ENCODE measurements at regions not wholly inside any gene's neighbourhood (a gene's known extent, or its start where the extent isn't known, plus 50 kb on each side); places are given as distances from the start of the nearest gene placed in this dataset.
"Not testable (repeated sequence)": the region's sequence is repeated elsewhere in the genome, so short reads cannot be mapped to it uniquely, and the experiment has no call there.

GRCh38 chr4:101649790-101650515 lies 140.6 kb upstream of the BANK1 start:
- FAIRE-seq = no peak
- TF ChIP-seq POLR2A (IDR thresholded peaks at IDR 0.05; ENCODE audit: low read depth, low read length) = no peak
- no peak for DNase-seq (ENCODE audit: insufficient read length, low spot score)

GRCh38 chr4:101647710-101648034 lies 142.9 kb upstream of the BANK1 start:
- no peak for TF ChIP-seq POLR2A (IDR thresholded peaks at IDR 0.05; ENCODE audit: low read depth, low read length)
- FAIRE-seq (no peak), DNase-seq (ENCODE audit: insufficient read length, low spot score) (no peak)

- no peak for FAIRE-seq
- DNase-seq (ENCODE audit: insufficient read length, low spot score) = no peak
- TF ChIP-seq POLR2A (IDR thresholded peaks at IDR 0.05; ENCODE audit: low read depth, low read length) = no peak
Measured at GRCh38 chr4:101644516-101644915, 146.0 kb upstream of the BANK1 start.

DNA sequence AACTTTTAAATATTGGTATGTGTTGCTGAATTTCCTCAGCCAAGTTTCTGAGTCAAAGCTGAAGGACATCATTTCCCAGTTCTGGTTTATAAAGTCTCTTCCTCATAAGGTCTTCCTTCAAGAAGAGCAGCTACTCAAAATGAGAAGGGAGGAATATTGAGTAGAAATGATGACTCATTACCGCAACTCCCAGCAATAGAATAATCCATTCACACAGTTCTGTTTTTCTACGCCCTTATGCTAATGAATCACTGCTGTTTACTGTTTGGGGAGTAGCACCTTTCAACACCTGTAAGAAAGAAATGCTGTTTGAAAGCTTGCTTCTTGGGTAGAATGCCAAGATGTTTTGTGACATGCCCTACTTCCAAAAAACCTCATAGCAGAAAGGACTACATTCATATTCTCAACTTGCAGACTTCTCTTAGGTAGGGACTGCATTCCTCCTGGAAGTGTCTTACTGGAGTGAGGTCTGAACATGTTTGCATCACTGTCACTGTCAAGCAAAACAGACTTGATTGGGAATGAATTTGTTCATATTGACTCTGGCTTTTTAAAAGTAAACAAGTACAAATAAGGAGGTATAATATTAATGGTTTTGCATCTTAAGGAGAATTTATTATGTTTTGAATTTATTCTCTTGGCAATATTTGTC lies 147.2 kb upstream of the BANK1 start:
- no peak for TF ChIP-seq POLR2A (IDR thresholded peaks at IDR 0.05; ENCODE audit: low read depth, low read length)
- FAIRE-seq (peak; percentile 38), DNase-seq (ENCODE audit: insufficient read length, low spot score) (peak; percentile 3)

DNA sequence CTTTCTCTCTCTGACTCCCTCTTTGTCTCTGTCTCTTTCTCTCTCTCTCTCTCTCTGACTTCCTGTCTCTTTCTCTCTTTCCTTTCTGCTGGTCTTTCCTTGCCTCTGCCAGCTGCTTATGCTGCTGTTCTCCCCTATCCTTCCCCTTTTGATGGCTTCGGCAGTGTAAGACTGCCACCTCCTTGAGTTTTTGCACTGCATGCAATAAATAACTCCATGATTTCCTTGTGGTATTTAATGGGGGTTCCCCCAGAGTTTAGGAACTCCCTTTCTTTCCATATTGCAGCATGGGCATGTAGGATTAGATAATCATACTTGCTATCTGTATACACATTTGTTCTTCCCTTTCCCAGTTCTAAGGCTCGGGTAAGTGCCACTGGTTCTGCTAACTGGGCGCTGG lies 157.8 kb upstream of the BANK1 start:
- not testable (repeated sequence) for FAIRE-seq; DNase-seq (ENCODE audit: insufficient read length, low spot score)

DNA sequence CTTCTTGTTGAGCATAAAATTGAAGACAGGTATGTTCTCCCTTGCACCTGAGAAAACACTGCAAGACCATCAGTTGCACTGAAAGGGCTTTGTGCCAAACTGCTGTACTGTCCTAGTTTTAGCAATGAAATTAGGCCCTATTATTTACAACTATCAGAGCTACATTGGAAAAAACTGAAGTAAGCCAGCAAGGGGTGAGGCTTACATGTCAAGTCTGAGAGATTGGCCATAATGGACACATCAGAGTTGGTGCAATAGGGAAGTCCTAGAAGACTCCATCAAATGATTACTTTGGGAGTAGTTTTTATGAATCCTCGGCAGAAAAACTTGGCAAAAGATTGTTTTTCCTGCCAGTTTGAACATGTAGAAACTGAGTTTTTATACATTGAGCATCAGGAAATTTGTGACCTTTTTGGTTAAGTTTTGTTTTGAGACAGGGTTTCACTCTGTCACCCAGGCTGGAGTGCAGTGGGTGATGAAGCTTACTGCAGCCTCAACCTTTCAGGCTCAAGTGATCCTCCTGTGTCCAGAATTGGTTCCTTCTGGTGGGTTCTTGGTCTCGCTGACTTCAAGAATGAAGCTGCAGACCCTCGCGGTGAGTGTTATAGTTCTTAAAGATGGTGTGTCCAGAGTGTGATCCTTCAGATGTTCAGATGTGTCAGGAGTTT lies 160.1 kb upstream of the BANK1 start:
- no peak for DNase-seq (ENCODE audit: insufficient read length, low spot score)
- TF ChIP-seq POLR2A (IDR thresholded peaks at IDR 0.05; ENCODE audit: low read depth, low read length) = no peak
- no peak for FAIRE-seq

DNA sequence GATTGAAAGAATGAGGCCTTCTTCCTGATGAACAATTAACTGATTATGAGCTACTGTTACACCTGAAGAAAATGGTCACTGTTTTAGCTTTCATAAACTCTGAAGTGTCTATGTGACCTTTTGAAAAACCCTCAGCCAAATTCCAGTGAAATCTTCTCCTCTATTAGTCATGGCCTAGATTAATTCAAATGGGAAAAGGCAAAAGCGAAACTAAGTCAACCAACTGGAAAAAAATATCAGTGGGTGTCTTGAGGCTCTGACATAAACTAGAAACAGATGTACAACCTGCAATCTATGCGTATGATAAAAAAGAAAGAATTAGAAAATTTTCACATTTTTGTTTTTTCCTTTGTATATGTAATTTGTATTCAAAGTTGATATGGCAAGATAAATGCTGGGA lies 169.4 kb upstream of the BANK1 start:
- DNase-seq (ENCODE audit: insufficient read length, low spot score) = no peak

GRCh38 chr4:101615652-101616051 lies 174.9 kb upstream of the BANK1 start:
- FAIRE-seq (no peak), DNase-seq (ENCODE audit: insufficient read length, low spot score) (no peak)
- no peak for TF ChIP-seq POLR2A (IDR thresholded peaks at IDR 0.05; ENCODE audit: low read depth, low read length)

More for the DNA sequence above, 169.4 kb upstream of the BANK1 start:
- TF ChIP-seq POLR2A (IDR thresholded peaks at IDR 0.05; ENCODE audit: low read depth, low read length) = no peak
- no peak for FAIRE-seq

- not testable (repeated sequence) for DNase-seq (ENCODE audit: insufficient read length, low spot score); FAIRE-seq
Measured at GRCh38 chr4:101606989-101607388, 183.5 kb upstream of the BANK1 start.

GRCh38 chr4:101604976-101605375 lies 185.6 kb upstream of the BANK1 start:
- TF ChIP-seq POLR2A (IDR thresholded peaks at IDR 0.05; ENCODE audit: low read depth, low read length) = no peak
- DNase-seq (ENCODE audit: insufficient read length, low spot score) = no peak
- FAIRE-seq = no peak

GRCh38 chr4:101600287-101600686 lies 190.2 kb upstream of the BANK1 start:
- FAIRE-seq (no peak), DNase-seq (ENCODE audit: insufficient read length, low spot score) (no peak)
- no peak for TF ChIP-seq POLR2A (IDR thresholded peaks at IDR 0.05; ENCODE audit: low read depth, low read length)

GRCh38 chr4:101599620-101600019 lies 190.9 kb upstream of the BANK1 start:
- DNase-seq (ENCODE audit: insufficient read length, low spot score) (no peak), FAIRE-seq (no peak)
- TF ChIP-seq POLR2A (IDR thresholded peaks at IDR 0.05; ENCODE audit: low read depth, low read length) = no peak

DNA sequence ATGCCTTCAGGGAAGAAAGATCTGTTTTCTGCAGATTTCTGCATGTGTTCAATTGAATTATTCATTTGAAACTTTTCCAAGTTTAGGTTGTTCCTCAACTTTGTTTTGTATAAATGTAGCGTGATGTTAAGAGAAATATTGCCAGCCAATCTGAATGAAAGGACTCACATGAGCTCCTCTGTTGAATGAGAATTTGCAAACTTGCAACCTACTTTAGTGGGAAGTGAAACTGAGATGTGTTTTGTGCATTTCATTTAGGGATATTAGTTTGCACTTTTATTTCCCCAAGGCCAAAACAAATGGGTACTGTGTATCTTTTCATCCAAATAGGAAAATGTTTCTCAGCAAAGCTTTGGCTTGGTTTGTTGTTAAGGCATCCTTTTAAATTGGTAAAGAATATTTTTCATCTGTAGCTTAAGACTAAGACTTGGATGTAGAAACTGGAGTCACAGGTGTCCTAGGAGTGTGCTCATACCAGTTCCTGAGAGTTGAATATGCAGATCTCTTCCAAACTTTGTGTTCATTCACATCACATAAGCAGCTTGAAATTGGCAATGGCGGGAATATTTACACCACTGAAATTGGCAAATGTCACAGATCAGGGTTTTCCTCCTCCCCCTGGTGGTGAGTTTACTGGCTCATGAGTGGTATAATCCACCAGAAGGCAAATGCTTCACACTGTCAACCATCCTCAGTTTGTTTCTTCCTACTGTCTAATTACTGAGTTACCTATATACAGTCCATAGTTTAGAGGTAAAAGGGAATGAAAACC lies 193.6 kb upstream of the BANK1 start:
- DNase-seq (ENCODE audit: insufficient read length, low spot score) = no peak
- no peak for FAIRE-seq
- TF ChIP-seq POLR2A (IDR thresholded peaks at IDR 0.05; ENCODE audit: low read depth, low read length) = no peak

GRCh38 chr4:101594588-101594987 lies 195.9 kb upstream of the BANK1 start:
- no peak for TF ChIP-seq POLR2A (IDR thresholded peaks at IDR 0.05; ENCODE audit: low read depth, low read length)
- DNase-seq (ENCODE audit: insufficient read length, low spot score) (no peak), FAIRE-seq (no peak)
